Kidney tubule cell (primary cell): ENCODE measurements at regions not wholly inside any gene's neighbourhood (a gene's known extent, or its start where the extent isn't known, plus 50 kb on each side); places are given as distances from the start of the nearest gene placed in this dataset.
"Not testable (repeated sequence)": the region's sequence is repeated elsewhere in the genome, so short reads cannot be mapped to it uniquely, and the experiment has no call there.

ENCODE experiments used
- DNase-seq: peaks from one replicate; pipeline ENCODE4 v3.0.0-alpha.2; 2018; ENCODE audit warnings: low spot score

DNA sequence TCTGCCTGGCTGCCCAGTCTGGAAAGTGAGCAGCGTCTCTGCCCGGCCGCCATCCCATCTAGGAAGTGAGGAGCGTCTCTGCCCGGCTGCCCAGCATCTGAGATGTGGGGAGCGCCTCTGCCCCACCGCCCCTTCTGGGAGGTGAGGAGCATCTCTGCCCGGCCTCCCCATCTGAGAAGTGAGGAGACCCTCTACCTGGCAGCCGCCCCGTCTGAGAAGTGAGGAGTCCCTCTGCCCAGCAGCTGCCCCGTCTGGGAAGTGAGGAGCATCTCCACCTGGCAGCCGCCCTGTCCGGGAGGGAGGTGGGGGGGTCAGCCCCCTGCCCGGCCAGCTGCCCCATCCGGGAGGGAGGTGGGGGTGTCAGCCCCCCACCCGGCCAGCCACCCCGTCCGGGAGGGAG, 644.2 kb upstream of the PRMT6 start:
- DNase-seq, result not testable (repeated sequence)

DNA sequence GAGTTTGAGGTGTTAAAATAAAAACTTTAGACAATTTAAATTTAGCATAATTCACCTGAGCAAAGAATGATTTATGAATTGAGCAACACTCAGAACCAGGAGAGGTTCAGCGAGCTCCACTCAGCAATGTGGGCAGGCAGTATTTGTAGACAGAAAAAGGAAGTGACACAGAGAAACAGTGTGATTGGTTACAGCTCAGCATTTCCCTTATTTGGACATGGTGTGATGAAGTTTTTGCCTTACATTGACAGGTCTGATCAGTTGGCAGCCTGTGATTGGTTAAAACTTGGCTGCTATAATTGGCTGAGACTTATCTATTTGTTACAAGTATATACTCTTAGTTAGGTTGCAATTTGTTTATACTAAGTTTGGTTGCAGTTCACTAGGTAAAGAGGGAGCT, 621.2 kb upstream of the PRMT6 start:
- DNase-seq, result no peak

DNA sequence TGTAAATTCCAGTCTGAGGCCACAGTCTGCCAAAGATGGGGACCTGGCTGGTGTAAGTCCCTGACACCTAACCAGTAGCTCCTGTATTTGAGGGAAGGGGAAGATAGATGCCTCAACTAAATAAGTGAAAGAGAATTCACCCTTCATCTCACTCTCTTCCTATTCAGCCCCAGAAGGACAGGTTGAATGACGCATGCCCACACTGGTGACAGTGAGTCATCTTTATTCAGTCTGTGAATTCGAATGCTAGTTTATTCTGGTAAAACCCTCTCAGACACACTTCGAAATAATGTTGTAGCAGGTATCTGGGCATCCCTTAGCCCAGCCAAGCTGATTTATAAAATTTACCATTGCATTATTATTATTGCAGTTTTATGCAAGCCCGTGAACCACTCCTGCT, 617.0 kb upstream of the PRMT6 start:
- peak; percentile 26 for DNase-seq

DNA sequence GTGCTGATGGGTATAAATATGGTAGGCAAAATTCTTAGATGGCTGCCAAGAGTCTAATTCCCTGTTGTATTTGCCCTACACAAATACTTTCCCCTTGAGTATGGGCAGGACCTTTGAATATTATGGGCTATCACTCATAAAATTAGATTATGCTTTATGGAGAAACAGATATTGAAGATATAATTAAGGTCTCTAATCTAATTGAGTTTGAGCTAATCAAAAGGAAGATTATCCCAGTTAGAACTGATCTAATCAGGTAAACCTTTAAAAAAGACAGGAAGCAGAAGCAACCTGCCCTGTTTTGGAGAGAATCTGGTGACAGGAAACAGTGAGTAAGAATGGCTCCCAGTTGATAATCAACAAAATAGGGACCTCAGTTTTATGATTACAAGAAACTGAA, 609.0 kb upstream of the PRMT6 start:
- DNase-seq, result no peak

GRCh38 chr1:106456832-106457231, 599.6 kb upstream of the PRMT6 start:
- DNase-seq, result no peak

GRCh38 chr1:106457368-106457767, 599.1 kb upstream of the PRMT6 start:
- DNase-seq, result no peak

- no peak for DNase-seq
These were observed 597.6 kb upstream of the PRMT6 start for GRCh38 chr1:106458866-106459265.

GRCh38 chr1:106459418-106459817, 597.1 kb upstream of the PRMT6 start:
- DNase-seq, result no peak

- DNase-seq, result no peak
These were observed 590.8 kb upstream of the PRMT6 start for GRCh38 chr1:106465666-106466065.

DNA sequence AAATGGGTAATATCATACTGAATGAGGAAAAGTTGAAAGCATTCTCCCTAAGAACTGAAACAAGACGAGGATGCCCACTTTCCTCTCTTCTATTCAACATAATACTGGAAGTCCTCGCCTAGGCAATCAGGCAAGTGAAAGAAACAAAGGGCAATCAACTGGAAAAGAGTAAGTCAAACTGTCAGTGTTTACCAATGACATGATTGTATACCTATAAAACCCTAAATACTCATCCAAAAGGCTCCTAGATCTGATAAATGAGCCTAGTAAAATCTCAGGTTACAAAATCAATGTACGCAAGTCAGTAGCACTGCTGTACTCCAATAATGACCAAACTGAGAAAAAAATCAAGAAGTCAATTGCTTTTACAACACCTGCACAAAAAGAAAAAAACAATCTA, 575.8 kb upstream of the PRMT6 start:
- no peak for DNase-seq

DNA sequence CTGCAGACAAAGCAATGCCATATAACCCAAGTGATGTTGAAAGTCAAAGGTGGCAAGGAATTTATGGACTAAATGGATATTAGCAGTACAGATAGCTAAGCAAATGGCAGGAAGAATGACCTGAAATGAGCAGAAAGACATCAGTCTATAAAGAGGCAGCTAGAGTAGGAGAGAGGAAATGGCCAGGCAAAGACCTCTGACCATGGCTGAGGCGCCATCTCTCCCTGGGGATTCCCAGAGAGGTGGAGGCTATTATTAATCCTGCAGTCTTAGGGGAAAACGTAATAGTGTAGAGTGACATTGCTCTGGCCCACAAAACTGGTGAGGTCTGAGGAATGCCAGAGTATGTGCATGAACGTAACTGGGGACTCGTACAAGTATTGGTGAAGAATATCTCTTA, 563.6 kb upstream of the PRMT6 start:
- DNase-seq, result no peak

DNA sequence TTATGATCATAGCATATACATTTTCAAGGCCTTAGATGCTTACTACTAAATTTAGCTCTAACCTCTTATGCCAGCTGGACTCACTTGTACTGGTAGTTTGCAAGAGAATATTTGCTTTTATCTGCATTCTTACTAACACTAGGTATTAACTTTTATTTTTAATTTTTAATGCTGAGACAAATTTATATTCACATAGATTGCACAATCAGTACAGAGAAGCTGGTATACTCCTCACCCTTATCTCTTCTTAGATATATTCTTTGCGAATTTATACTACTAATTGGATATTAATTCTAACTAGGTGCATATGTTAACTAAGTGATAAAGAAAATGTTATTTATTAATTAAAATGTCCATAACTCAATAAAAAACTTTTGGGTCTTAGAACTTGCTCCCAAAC, 561.8 kb upstream of the PRMT6 start:
- no peak for DNase-seq

GRCh38 chr1:106498238-106498637, 558.2 kb upstream of the PRMT6 start:
- DNase-seq, result no peak

DNA sequence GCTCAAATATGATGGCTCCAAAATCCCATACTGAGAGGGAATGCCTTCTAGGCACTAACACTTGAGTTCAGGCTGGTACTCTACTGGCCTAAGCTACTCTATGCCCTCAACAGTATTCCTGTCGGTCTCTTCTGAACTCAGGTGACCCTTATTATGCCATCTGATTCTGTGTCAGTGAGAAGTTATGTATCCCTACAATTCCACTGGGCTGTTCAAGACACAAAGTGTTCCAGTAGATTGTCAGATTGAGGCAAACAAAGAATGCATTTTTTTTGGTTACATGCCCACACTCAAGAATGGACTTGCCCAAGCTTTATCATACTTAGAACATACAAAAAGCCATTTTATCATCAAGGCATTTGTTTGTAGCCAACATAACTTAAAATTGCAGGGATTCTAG, 553.8 kb upstream of the PRMT6 start:
- no peak for DNase-seq

- peak; percentile 55 for DNase-seq
These were observed 541.1 kb upstream of the PRMT6 start for GRCh38 chr1:106515375-106515774.

DNA sequence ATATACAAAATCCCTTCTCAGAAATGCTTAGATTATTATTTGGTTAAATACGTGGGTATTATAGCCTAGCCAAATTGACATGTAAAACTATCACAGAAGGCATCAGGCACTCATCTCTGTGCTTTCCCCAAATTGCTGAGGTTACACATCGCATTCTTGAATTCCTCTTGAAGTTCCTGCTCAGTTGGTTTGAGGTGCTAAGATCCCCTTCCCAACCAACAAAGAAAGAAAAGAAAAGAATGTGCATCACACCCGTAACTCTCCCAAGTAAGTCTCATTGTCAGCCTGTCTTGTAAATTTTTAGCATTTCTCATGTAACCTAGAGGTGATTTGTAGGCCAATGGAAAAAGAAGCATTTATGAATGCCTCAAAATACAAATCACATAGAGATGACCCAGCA, 539.2 kb upstream of the PRMT6 start:
- DNase-seq, result no peak

DNA sequence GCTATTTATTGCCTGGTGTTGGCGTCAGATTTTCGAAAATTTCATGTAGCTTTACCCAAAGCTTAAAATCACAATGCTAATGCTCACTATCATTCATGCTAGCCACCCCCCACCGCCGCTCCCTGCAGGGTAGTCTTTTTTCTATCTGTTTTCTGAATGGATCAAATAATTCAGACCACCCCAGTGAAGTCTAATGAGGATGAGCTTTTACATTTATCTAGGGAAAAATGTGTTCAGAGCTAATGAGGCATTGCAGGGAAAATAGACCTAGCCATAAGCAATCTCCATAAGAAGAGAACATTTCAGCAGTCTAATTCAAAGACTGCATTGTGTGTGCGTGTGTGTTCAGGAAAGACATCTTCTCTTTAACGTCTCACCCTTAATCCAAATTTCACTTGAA, 533.0 kb upstream of the PRMT6 start:
- no peak for DNase-seq

DNA sequence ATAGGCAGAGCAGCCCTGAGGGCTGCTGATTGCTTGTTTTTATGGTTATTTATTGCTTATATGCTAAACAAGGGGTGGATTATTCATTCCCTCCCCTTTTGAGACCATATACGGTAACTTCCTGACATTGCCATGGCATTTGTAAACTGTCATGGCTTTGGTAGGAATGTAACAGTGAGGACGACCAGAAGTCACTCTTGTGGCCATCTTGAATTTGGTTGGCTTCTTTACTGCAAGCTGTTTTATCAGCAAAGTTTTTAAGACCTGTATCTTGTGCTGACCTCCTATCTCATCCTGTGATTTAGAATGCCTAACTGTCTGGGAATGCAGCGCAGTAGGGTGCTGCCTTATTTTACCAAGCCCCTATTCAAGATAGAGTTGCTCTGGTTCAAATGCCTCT, 531.8 kb upstream of the PRMT6 start:
- no peak for DNase-seq

- DNase-seq, result peak; percentile 87
These were observed 529.8 kb upstream of the PRMT6 start for GRCh38 chr1:106526650-106527049.

GRCh38 chr1:106534612-106535011, 521.9 kb upstream of the PRMT6 start:
- DNase-seq, result no peak

DNA sequence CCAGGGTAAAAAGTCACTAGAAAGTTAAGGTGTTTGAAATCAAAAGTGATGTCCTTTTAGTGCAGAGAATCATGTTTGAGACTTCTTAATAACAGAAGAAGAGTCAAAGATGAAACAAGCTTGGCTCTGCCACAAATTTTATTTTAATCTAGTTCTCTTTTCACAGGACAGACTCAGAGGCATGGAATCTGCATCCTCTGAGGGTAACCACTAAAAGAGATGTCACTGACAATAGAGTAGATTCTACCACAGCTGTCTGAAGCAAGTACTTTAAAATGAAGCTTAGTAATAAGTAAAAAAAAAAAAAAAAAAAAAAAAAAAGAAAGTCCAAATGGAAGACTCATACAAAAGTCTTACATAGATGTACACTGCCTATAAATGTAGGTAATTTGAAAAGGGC, 519.7 kb upstream of the PRMT6 start:
- peak; percentile 29 for DNase-seq

DNA sequence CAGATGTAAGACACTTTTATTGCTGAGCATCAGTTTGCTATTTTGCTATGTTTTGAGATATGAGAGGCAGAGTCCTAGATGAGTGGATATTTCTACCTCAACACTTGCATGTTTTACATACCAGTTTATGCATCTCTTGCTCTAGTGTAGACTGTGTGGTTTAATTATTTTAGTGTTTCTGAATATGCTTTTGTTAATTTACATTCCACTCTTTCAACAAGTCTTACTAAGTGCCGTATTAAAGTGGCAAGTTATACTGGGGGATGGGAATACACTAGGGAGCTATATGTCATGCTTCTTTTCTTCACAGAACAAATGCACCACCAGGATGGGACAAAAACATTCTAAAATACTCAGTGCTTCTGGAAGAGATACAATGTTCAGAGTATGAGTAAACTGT, 507.7 kb upstream of the PRMT6 start:
- DNase-seq, result no peak

DNA sequence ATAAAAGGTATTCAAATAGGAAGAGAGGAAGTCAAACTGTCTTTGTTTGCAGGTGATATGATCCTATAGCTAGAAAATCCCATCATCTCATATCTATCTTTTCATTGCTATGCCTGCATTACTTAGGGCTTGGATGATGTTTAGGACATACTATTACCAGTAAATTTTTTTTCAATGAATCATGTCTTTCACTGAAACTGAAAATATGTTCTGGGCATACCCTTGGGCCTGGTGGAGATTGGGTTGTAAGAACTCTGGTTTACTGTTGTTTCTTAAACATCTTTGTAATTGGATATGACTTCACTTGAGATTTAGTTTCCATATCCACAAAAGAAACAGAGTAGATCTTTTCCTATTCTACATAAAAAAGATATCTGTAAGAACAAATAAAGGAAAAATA, 502.2 kb upstream of the PRMT6 start:
- peak; percentile 22 for DNase-seq

GRCh38 chr1:106555571-106555970, 500.9 kb upstream of the PRMT6 start:
- no peak for DNase-seq

- DNase-seq, result no peak
These were observed 492.3 kb upstream of the PRMT6 start for GRCh38 chr1:106564192-106564591.
